GM21390 (cell line): ENCODE measurements at regions not wholly inside any gene's neighbourhood (a gene's known extent, or its start where the extent isn't known, plus 50 kb on each side); places are given as distances from the start of the nearest gene placed in this dataset.
"Not testable (repeated sequence)": the region's sequence is repeated elsewhere in the genome, so short reads cannot be mapped to it uniquely, and the experiment has no call there.

Source experiments
- ATAC-seq: cut with Tn5 transposase; IDR thresholded peaks from one replicate; pipeline ENCODE4 v1.9.1; 2021; ENCODE audit not compliant: unreplicated experiment

DNA sequence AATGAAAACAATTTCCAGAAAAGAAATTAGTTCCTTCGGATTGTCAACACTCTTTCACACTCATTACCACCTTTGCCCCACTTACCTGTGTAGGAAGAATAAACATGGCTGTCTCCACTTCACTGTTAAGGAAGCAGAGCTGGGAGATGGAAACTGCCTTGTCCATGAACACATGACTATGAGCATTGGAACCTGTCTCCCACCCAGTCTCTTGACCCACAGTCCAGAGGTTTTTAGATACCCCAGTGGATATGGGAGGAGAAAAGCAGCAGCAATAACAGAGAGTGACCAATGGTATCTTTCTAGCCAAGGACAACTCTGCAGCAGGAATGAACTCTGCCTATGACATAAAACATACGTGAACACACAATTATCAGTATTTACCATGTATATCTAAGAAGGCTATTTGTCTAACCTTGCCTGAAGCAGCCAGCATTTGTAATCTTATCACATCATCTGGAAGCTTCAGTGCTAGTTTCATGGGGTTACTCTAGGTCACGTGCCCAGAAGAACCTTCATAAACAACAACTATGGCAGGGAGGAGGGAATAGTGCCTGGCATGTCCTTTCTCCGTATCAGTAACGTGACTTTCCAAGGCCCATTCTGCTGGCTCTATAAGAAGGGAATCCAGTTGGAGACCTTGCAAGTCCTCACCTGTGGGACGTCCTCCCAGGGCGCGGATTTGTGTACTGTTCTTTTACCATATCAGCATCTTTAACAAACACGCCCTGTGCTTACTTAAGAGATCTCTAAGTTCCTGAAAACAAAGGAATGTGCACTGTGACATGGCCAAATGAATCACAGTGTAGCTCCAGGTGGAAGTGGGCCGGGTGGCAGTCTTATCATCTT lies 221.8 kb upstream of the UBL3 start:
- no peak for ATAC-seq

DNA sequence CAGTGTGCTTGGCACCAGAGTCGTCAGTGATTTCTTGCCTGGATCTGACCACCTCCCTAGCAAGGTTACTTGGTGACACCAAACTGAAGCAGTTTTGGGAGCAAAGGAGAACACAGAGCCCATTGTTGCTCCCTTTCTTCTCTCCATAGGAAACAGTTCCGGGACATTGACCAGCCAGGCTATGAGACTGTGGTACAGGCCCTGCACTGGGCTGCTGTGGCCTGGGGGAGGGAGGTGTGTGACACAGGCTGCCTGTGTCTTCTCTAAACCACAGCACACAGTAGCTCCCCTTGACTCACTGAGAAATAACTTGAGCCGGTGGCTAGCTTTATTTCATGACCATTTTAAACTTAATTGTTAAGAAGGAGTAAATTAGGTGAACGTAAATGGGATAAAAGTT lies 214.8 kb upstream of the UBL3 start:
- ATAC-seq: no peak

DNA sequence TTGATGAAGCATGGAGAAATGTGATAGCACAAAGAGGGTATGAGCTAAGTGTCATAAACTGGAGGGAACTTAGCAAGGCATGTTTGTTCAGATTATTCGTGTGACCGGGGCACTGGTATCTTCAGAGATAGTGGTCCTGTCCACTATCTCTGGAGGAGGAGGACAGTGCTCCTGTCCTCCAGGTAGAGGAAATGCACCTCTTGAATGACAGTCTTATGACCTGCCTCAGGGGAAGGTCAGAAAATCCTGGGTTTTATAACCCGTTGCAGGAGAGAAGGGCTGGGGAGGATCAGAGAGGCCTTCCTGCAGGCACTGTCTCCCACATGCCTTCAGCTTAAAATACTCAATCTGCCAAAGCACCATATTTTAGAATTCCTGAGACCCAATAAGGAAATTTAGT lies 213.5 kb upstream of the UBL3 start:
- no peak for ATAC-seq

DNA sequence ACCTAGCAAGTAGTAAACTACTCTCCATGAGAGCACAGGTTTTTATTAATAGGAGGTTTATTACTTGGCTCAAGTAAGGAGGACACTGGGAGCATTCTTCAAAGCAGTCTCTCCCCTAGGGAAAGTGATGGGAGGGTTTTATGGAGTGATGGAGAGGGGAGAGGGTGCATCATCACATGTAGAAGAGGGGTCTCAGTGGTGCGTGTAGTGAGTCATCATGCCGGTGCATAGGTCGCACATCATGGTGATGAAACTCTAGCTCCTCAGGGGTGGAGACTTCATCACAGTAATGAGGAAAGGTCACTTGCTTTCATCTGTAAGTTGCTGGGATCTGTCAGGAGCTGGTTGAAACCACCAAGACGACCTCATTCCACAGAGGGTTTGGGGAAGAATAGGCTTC lies 210.8 kb upstream of the UBL3 start:
- no peak for ATAC-seq

DNA sequence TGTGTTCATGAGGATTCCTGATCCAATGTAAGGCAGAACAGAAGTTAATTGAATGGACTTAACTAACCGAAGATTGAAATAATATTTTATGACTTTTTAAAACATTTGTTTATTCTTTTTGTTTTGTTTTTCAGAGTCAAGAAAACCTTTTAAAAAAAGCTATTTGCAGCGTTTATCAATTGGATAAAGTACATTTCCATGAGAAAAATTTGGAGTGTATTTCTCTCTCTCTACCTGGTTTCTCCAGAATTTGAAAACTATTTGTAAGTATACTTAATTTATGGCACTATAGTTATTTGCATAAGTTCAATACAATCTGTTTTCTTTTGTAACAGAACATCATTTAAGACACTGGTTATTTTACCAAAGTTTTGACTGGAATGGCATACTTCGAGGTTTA lies 208.0 kb upstream of the UBL3 start:
- ATAC-seq: no peak

DNA sequence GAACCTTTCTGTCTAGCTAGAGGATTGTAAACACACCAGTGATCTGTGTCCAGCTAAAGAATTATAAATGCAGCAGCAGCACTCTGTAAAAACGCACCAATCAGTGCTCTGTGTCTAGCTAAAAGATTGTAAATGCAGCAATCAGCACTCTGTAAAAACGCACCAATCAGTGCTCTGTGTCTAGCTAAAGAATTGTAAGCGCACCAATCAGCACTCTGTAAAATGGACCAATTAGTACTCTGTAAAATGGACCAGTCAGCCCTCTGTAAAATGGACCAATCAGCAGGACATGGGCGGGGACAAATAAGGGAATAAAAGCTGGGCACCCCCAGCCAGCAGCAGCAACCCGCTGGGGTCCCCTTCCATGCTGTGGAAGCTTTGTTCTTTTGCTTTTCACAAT lies 204.1 kb upstream of the UBL3 start:
- not testable (repeated sequence) for ATAC-seq

DNA sequence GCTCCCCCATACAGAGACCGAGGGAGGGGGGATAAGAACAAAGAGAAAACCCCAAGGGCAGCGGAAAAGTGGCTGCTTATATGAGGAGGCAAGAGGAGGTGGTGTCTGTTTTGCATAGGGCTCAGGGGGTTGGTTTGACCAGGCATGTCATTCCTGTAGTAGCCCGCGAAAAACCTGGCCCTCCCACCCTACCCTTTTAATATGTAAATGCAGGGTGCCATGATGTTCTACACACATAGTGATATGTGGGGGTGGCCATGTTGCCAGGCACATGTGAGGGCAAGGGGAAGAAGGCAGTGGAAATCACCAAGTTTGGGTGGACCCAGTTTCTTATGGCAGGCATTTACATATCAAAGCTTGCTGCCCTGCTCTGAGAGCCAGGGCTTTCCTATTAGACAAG lies 203.5 kb upstream of the UBL3 start:
- no peak for ATAC-seq

DNA sequence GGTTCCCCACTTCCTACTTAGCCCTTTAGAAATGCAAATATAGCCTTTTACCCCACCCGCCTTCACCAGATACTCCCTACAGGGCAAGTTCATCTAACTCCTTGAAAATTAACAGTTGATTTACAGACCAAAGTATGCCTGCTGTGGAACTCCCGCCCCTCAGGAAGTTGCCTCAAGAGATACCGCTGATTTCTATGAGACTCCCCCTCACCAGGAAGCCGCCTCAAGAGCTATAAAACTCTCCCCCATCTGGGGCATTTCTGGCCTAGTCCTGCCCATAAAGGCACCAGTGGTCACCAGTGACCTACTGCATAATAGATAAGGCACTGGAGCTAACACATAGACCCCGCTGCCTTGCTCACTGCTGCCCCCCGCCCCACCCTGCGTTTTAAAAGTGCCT lies 201.7 kb upstream of the UBL3 start:
- no peak for ATAC-seq

DNA sequence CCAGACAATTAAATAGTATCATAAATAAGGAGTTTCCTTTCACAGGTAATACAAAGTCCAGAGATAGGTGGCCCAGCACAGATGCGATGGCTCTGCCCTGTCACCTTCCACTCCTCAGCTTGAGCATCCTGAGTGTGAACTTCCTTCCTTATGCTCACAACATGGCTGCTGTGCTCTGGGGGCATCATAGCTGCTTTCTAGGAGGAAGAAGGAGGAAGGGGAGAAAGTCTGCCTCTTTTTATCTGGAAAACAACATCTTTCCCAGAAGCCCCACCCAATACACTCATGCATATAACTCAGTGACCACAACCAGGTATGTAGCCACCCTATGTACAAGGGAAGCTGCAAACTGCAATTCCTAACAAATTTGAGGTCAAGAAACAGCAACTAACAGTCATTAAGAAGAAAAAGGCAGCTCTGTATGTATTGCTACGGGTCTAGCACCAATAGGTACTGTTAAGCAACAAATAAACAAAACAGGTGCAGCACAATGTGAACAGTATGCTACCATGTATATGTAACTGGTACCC lies 201.2 kb upstream of the UBL3 start:
- no peak for ATAC-seq

DNA sequence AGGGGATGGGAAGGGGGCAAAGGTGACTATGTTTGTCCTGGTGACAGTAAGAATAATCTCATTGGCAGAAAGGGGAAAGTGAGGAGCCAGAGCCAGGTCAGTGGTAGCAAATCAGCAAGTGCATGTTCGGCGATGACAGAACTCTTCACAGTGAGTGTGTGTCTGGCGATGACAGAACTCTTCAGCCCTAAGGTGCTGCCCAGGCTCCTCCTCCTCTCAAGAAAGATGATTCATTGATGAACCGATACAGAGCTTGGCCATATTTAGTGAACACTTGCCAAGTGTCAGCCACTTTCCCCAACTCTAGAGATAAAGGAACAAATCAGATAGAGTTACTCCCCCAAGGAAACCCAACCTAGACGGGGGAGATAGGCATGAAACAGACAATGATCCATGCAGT lies 199.3 kb upstream of the UBL3 start:
- no peak for ATAC-seq

DNA sequence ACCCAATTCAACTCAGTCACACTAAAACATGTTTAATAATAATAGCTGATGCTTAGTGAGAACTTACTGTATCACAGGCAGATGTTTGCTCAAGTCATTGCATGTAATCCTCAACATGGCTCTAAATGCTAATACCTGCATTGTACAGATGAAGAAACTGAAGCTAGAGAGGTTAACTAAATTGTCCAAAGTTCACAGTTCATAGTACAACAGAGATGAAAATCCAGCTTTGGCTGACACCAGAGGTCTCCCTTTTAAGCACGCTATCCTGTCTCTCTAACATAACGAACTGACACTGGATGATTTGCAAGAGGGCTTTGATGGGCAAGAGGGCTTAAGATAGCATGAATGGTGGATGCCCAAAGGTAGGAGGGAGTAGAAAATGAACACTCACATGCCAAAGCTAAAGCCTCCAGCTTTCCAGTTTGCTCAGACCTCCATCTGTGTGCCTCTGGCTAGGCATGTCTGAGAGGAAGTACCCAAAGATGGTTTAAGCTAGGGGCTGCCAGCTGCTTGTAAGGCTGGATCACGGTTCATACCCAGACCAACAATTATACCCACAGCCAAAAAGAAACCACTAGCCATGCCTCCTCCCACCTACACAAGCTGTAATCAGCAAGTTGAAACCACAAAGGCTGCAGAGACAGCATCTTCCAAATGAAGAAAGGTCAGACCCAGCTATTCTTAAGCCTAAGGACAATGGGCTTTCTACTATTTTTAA lies 196.9 kb upstream of the UBL3 start:
- no peak for ATAC-seq

DNA sequence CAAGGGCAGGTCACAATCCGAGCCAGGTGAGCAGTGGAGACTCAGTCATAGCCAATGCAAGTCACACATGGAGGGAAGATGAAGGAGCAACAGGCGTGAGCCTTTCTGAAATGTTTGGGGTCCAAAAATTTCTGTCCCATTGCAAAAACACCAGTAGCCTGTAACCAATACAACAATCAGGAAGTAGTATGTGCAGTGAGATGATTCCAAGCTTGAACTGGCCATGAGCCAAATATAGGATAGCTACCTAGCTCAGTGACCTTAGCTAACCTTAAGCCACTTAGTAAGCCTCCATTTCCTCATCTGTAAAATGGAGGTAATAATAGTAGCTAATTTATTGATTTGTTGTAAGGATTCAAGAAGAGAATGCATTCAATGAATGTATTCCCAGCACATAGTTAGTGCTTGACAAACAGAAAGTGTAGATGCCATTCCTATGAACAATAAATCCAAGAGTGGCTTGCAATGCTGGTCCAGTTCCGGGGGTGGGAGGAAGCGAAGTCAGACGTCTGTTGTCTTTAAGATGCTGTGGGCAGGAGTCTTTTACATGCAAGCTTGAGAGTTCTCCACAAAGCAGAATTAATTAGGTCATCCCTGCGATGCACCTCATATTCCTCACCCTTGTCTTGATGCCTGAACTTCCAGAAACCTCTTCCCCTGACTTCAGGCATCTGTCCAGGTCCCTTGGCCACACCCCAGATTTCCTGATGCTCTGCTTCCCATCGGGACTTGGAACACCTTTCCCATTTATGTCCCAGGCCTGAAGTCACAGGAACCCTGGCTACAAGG lies 195.7 kb upstream of the UBL3 start:
- no peak for ATAC-seq

DNA sequence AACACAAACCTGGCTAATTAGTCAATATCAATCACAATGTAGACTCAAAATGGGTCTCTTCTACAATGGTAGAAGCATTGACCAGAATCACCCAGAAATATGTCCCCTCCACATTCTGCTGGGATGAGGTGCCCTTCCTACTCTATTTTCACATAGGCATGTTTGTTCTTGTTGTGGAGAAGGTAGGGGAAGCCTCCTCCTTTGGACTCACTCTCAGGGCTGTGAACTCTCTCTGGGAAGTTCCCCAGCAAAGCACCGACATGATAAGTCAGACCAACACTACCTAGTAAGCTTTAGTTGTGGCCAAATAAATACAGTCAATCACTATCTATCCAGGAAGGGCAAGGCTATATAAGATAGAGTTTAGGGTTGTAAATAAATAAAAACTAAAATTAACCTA lies 194.5 kb upstream of the UBL3 start:
- ATAC-seq: no peak

DNA sequence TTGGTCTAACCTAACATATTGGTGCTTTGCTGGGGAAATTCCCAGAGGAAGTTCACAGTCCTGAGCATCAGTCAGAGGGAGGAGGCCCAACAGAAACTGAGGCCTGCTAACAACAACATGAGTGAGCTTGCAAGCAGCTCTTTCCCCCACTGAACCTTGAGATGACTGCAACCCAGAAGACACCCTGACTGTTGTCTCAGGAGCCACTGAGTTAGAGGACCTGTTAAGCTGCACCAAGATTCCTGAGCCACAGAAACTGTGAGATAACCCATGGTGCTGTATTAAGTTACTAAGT lies 193.2 kb upstream of the UBL3 start:
- ATAC-seq: no peak

DNA sequence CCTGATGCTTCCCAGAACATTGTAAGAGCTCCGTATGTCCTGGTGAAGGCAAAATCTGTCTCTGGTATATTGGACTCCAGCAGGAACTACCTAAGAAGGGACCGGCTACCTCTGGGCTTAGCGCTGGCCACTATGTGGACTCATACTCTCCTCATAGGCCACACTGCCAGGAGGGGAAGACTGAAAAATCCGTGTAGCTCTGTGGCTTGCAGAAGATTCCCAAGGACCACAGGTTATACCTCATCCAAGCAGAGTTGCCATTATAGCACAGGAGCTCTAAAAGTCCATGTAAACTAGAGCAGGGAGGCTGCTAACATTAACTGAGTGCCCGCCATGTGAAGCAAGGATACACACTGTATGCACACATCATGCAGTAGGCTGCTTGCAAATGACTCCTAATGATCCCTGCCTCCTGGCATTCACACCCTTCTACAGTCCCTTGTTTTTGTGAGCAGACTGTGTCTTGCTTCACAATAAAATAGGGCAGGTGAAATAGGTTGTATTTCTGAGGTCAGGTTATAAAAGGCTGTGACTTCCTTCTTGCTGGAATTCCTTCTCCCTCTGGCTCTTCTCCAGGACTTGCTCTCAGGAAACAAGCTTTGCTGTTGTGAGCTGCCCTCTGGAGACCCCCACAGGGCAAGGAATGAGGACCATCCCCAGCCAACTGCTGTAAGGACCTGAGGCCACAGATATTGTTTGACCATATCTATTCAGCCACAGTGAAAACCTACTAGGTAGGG lies 192.6 kb upstream of the UBL3 start:
- ATAC-seq: no peak

DNA sequence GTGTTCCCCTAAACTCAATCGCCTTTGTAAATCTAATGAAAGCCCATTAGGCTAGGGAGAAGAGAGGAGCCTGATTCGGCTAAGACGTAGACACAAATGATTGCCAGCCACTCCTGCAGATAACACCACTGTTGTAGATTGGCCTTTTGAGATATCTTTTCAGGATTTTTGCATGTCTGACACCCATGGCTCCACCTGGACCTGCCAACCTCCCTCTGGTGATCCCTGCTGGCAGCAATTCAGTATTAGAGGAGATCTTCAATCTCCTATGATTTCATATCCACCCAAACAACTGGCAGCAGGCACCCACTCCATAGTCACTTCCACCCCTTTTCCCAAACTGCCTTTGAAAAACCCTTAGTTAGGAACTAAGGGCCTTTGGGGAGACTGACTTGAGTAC lies 191.9 kb upstream of the UBL3 start:
- ATAC-seq: no peak

DNA sequence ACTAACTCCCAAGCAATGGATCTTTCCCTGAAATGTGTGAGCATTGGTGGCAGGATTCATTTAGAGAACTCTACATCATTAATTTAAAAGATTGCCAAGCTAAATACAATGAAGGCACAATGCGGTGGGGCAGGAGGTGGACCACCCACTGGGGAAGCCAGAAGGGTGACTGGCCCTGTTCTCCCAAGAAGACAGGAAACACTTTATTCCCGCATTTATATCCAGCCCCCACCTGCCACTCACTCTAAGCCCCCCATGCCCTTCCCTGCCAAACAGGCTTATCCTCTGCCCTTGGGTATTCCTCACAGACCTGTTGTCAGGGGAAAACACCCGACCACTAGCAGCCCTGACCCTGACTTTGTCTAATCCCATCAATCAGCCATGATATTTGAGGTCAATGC lies 189.1 kb upstream of the UBL3 start:
- ATAC-seq: no peak

DNA sequence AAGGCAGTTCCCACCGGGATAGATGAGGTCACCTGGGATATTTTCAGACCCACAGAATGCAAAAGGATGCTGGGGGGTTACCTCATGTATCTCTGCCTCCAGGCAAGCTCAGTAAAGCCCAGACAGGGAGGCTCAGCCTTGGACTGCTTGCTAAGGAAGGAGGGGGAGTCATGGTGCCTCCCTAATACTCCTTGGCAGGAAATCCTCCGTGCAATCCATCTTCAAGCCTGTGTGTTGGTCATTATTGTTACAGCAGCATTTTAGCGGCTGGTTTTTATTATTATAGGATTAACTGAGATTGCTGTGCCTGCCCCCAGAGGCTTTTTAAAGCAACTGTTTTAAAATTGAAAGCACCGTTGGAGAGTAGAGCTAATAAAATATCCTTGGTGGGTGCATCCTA lies 188.5 kb upstream of the UBL3 start:
- ATAC-seq: no peak

DNA sequence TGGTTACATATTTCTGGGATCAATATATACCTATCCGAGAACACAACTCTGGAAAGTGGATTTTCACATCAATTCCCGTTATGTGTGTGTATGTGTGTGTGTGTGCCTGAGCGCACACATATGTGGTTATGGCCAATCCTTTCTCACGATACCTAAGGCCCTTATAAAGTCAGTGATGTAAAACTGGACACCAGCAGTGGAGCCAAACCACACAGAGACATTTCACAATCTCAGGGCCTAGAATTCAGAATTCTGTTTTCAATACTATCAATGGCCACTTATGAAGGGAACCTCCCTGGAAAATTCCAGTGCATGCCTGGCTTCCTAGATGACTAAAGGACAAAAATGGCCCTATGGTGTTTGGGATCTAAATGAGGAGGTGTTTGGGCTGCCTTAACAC lies 187.3 kb upstream of the UBL3 start:
- no peak for ATAC-seq

DNA sequence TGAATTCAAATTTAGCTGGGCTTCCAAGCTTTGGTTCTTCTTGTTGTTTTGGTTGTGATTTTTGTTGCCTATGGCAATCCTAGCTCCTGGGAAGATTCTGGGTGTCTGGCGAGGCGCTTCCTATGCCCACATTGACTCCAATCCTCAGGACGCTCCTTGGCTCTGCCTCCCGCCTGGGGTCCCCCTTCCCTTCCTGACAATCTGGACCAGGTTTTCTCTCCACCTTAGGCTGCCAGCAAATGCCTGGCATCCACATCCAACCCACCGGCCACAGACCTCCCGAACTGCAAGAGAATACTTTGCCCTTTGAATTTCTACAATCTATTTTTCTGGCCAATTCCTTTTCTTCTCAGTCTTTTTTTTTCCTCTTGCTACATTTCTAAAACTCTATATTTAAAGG lies 186.9 kb upstream of the UBL3 start:
- no peak for ATAC-seq

DNA sequence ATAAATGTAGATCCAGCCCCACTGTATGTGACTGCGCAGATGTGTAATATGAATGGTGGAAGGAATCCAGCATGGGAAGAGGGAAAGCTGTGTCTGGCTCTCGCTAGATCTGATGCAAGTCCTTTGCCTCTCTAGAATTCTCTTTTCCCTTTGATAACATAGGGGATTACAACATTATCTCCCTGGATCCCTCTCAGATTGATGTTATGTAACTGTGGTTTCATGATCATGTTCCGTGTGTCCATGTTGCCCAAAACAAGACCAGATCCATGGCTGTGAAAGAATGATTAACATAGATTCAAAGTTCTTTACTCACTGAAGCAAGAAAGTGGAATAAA lies 184.0 kb upstream of the UBL3 start:
- no peak for ATAC-seq
